NCI-H82 (cell line): ENCODE measurements at regions not wholly inside any gene's neighbourhood (a gene's known extent, or its start where the extent isn't known, plus 50 kb on each side); places are given as distances from the start of the nearest gene placed in this dataset.

Experiments
- DNase-seq: peaks from one replicate; lab custom pipeline; 2025; lab: John Stamatoyannopoulos, UW

DNA sequence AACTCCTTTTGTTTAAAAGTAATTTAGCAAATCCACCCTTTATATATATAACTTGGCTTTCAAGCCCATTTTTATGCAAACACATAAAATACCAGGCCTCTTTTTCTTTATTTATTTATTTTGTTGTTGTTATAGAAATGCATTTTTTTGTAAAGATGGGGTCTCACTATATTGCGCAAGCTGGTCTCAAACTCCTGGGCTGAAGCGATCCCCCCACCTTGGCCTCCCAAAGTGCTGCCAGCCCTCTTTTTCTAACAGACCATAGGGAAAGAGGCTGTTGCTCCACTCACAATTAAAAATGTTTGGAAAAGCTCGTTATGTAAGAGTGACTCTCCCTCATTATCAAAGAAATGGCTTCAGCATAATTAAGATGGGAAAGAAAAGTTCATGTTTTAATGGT is 440.9 kb downstream of the HACE1 start:
- DNase-seq: no peak

DNA sequence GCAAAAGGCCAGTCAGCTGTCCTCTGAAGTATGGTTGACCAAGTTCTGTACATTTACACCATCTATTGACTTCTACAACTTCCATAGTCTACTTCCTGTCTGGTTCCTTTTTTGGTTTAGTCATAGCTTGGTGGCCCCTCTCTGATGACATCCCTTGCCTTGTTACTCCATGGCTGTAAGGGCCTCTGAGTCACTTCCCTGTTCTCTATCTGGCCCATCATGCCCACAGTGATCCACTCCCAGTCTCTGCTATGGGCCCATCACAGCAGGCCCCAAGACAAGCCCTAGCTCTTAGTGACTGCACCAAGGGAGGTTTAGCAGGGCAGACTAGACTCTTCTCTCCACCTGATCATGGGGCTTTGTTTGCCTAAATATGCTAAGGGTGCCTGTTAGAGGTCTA is 441.6 kb downstream of the HACE1 start:
- no peak for DNase-seq

DNA sequence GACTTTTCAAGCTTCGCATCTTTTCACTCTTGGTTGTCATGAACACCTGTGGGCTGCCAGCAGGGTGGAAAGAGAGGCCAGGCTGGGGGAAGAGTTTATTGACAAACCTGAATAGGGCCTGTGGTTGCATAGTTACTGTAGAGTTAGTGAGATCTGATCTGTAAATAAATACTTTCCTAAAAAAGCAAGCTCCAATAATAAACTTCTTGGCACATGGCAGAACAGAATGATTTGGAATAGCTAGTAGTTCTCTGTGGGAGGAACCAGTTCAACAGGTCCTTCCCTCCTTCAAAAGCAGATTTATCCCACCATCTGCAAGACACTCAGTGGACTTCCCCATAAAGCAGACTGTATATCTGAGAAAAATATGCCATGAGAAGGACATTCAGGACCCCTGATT is 445.0 kb downstream of the HACE1 start:
- no peak for DNase-seq

DNA sequence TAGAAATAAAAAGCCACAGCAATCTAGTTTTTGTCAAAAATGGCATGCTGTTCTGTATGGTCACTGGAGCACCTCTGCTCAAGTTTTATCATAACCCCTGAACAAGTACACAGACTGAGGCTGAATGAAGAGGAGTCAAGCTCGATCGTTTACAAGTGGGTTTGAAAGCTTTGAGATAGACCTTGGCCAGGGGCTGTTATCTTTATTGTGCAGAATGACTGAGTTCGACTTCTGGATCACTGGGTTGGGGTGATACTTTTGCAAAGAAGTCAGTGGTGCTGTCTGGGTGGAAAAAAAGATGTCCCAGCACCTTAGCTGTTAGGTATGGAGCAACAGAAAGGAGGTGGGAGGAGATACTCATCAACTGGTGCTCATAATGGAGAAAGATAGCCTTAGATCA is 446.0 kb downstream of the HACE1 start:
- DNase-seq: no peak

DNA sequence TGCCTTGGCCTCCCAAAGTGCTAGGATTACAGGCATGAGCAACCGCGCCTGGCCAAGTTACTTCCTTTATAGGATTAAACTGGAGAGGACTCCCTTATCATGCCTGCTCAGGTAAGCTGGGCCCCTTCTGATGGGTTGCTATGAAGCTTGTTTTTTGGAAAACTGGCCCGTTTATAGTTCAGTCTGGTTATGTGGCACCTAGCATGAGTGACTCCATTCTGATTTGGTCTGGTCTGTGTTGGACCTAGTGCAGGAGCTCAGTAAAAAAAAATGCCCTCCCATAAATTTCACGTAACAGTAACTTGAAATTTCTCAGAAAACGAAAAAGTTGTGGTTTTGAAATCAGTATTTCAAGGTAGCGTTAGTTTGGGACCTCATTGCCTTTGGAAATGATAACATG is 448.4 kb downstream of the HACE1 start:
- no peak for DNase-seq

DNA sequence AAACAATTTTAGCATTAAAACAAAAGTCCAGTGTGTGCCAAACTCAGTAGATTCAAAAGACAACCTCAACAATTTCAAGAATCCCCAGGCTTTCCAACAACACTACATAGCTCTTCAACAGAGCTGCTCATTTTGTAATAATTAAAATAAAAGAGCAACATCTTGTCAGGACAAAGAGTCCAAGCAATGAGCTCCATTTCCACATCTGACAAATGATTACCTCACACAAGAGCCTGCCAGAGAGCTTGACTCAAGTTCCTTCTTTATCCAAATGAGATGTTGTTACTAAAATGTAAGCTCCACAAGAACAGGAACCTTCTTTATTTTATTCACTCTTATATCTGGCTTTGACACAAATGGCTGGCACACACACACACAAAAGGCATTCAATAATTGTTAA is 449.8 kb downstream of the HACE1 start:
- no peak for DNase-seq

DNA sequence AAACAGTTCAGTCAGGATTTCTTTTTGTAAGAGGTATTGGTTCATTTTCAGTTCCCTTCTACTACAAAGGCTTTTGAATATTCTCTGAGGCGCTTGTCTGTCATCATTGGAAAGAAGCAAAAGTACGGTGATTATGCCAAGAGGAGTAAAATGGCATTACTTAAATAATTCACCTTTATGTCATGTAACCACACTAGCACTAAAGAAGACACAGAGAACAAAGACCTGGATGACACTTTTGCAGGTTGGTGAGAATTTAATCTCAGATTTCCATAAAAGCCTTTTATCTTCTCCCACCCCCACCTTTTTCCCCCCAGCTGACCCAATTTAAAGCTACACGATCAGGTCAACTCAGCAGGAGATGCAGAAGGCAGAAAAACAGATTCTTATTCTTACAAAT is 451.8 kb downstream of the HACE1 start:
- no peak for DNase-seq

DNA sequence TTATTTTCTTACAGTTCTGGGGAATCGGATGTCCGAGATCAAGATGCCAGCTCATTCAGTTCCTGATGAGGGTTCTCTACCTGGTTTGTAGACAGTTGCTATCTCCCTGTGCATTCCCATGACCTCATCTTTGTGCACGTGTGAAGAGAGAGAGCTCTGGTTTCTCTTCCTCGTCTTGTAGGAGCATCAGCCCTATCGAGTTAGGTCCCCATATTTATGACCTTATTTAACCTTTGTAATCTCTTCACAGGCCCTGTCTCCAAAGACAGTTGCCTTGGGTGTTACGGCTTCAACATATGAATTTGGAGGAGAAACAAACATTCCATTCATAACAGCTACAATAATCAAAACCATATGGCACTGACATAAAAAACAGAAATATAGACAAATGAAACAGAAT is 455.3 kb downstream of the HACE1 start:
- DNase-seq: no peak

DNA sequence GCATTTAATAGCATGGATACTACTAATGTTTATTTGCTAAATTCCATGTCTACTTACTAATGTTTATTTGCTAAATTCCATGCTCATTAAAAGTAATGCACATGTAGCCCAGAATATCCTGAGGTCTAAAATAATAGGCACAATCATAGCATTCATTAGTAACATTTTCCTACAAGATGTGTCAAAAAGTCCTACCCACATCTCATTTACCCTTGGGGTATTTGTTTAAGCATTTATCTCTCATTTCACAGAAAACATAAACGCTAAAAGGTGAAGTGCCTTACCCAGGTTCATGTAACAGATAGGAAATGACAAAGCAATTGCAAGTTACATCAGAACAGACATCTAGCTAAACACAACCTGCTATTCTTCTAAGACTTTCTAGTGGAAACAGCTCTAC is 457.1 kb downstream of the HACE1 start:
- DNase-seq: no peak

DNA sequence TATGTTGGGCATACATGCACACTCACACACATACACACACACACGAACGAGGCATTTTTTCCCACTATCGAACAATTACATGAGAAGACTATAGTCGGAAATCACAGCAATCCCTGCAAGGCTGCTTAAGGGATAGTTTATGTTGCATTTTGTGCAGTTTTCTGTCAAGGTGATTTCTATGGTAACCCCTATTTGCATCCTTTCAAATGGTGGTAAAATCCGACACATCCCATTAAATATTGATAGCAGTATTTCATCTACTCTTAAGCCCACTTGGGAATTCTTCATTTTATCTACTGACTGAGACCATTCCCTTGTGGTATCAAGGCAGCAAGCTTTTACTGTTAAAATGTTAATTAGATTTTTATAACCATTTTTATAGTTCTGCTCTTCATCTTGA is 457.8 kb downstream of the HACE1 start:
- no peak for DNase-seq

DNA sequence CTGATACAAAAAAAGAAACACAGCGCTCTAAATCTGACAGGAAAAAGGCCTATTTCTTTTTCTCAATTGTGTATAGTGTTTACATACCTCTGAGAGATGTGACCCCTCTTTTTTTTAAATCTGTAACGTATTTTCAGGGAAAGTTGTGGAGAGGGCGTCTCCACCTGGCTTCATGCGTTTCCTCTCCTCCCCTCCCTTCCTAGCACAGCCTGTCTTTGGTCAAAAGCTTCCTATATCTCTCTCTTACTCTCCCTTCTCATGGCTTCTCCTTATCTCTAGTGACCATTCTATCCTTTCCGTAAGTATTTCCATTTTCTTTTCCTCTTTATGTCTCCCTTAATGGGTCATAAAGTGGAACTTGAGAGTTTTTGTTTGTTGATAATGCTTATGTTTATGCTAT is 458.9 kb downstream of the HACE1 start:
- no peak for DNase-seq

DNA sequence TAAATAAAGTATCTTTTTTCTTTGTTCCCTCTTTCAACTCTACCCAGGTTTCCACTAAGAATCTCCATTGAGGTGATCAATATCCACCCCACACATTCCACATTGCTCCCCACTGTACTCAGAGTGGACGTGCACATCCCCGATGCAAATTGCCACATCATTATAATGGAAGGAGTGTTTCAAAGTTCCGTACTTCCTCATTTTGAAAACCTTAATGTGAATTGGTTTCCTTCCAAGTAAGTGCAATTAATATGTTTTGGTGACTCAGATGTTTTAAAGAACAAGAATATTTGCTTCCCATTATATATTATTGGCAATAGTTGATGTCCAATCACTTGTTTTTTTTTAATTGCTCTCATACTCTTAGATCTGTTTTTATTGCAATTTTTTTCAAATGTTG is 463.6 kb downstream of the HACE1 start:
- DNase-seq: no peak

DNA sequence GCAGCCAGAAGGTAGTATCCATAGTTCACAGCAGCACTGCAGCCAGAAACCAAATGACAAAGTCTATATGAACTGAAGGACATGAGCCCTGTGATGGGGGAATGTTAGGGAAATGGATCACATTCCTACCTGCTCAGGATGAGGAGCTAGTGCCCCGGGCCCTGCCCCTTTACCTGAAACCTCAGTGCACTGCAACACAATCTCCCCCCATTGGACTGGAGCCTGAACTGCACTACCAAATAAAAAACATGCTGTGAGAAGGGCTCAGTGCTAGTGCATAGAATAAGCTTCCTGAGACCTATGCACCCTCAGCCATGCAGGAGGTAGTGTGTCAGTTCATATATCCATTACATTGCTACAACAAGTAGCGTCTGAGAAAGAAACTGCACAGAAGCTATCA is 477.8 kb downstream of the HACE1 start:
- no peak for DNase-seq

DNA sequence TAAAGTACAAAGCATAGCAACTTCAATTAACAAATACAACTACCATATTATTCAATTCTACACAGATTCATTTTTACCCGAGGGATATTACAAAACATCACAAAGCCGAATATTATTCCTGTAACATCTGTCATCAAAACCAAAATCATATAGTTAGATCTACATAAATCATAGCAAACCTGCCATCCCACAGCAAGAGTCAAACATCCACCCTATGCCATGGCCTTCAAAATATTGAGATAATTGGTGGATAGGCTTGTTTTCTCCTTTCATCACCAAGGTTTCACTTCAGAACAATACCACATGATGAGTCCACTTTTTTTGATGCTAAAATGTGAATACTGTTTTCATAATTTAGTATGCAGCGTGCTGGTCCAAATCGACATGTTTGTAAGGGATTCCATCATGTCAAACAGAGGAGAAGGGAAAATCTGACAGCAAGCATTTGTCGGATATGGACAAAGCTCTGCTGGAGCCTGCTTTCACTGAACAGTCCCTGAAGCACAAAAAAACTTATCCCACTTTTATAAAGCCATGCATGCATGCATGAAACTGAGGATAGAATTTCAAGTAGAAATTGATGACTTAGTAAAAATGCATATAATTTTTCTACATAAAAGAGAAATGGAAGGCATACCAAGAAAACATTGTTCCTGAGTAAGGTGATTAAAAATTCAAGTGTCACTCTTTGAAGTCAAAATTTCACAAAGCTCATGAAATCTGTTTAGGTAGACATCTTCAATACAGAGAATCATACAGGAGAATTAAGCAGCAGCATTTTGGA is 494.1 kb downstream of the HACE1 start:
- no peak for DNase-seq

DNA sequence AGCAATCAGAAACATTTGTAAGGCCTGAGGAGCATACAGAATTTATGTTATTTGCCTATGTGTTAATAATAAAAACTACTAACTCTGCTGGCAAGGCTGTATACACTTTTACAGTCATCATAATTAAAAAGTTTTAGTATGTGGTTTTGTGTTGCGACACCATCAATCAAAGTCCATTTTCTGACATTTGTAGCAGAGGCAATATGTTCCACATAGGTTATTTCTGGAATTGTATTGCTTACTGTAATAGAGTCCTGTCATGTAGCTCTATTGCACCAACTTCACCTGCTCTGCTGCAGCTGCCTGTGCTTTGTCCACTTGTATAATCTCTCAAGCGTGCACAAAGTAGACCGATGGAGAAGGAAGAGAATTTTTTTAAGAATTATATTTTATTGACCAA is 501.8 kb downstream of the HACE1 start:
- DNase-seq: no peak

DNA sequence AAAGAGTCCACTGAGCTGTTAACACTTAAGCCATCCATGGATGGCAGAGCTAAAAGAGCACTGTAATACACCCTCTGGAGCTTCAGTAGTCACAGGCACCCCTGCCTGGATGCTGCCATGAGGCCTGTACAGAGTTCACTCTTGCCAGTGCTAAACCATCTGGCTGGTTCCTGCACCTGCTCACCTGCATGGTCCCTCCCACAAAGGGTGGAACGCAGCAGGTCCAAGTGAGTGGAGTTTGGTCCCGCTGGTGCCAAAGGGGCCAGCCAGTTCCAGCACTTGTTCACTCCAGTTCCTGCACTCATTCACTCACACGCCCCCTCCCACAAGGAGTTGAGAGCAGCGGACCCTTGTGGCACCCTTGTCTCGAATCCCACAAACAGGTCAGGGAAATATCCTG is 503.5 kb downstream of the HACE1 start:
- no peak for DNase-seq

DNA sequence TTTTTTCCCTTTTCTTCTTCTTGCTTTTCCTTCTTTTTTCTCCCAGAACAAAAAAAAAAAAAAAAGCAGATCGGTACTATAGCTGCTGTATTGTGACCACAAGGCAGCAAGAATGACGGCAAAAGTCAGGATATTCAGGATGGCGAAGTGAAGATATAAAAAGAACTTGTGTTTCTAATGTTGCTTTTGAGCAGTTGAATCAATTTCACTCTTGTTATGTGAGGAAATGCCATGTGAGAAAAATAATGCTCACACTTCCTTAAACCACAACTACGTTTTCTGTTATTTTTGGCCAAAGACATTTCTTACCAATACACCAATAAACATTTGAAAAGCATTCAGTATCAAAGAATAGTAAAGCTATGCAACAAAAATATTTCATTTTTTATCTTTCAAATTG is 510.5 kb downstream of the HACE1 start:
- DNase-seq: no peak

DNA sequence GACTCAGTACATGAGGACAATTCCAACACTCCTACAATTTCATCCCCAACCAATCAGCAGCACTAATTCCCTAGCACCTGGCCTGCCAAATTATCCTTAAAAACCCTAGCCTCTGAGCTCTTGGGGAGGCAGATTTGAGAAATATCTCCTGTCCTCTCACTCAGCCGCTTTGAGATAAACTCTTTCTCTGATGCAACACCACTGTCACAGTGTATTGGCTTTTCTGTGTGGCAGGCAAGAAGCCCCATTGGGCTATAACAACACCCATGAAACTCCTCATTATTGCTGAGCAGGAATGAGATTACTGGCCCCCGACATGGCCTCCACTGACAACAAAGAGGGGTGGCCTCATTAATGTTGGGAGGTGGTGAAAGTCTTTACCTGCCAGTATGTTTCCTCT is 515.5 kb downstream of the HACE1 start:
- no peak for DNase-seq

DNA sequence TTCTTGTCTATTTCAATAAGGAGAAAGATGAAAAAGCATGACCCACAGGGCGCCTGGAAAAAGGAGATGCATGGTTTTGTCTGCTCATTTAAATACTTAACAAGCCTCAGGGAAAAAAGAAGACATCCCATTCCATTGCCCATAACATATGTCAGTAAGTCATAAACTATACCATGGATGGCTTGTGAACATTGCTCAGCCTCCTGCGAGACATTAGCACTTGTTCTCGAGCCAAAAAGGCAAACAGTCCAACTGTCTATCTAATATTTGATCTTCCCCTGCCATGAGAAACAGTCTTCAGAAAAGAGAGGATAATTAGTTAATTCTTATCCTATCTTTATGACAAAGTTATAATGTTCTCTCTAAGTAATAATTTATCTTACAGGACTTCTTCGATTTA is 527.4 kb downstream of the HACE1 start:
- DNase-seq: no peak

DNA sequence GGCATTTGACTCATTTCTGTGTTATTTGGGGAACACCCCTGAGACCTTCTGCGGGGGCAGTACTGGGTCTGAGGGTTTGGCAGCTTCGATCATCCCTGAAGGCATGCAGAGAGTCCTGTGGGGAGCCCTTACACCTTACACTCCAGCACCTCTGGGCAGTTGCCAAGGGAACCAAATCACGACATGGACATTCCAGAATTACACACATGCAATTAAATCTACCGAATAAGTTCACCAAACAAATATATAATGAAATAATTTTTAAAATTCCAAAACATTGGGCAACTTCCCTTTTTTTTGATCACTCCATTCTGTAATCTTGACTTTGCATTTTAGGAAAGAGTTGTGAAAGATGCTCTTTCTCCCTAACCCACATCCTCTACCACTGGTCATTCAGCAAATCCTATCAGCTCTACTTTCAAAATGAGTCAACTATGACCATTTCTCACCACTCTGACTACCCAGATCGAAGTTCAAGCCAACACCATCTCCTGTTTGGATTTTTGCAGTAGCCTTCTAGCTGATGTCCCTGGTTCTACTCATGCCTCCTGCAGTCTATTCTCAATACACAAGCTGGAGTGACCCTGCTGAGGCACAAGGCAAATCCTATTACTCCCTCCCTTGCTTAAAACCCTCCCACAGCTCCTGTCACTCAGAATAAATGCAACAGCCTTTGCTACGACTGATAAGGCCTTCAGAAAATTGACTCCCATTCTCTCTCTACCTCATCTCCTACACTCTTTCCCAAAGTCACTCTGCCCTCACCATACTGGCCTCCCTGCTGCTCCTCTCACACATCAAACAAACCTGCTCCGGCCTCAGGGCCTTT is 533.3 kb downstream of the HACE1 start:
- DNase-seq: peak; percentile 82

DNA sequence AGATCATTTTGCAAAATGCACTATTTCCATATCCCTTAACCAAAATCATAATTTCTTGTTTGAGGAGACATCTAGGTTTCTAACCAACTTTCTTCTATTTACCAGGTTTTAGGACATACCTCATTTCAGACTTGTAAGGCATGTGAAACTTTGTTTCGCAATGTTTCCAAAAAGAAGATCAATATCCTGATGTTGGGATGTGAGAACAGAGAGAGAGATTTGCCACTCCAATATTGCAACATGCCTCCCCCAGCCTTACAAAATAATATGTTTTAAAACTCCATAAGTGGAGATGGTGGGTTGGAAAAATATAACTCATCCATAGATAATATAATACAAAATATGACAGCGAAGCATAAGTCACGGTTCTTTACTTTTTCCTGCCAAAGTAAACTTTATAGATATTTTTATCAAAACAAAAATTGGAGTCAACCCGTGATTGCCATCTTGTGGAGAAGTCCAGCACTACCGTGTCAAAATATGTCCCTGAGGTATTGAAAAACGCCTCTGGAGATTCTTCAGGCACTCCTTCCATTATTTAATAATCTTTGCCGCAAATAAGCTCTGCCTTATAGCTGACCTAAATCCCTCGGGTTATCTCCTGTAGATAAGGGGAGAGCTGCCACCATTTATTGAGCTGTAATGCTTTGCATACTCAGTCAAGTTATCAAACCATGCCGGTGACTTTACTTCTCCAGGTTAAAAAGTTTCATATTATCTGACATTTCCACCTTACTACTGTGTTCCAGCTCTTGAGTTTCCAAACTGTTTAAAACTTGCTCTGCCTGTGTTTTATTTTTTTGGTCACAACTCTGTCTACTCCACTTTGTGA is 534.2 kb downstream of the HACE1 start:
- DNase-seq: peak; percentile 42

DNA sequence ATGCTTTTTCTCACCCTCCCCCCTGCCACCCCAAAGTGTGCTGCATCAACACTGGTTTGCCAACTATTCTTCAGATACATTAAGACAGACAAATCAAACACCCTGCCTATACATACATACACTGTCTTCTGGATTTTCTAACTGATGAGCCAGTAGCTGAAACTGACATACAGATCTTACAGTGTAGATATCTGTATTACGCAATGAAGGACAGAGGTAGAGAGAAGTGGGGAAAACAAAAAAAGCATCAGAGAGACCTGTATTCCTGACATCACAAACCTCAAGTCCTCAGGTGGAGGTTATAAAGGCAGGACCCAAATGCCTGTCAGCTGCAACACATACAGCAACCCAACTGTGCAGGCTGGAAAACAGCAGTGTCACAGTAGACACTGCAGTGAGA is 535.4 kb downstream of the HACE1 start:
- no peak for DNase-seq

DNA sequence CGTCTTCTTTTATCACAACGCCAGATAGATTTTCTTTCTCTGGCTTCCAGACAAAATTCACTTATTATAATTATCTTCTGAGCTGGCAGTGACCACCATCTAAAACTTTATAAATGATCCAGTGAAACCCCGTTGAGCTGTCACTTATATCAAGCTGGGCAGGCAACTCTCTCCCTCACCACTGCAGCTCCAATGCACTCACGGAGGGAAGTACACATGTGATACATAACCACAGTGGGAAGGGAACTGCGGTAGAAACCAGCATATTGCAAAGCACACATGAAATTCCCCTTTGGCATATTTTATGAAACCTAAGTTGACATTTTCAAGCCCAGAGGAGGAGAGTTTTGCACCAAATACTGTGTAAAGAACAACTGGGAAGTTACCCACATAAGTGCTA is 536.9 kb downstream of the HACE1 start:
- DNase-seq: no peak
